ENCODE measurements at regions not wholly inside any gene's neighbourhood (a gene's known extent, or its start where the extent isn't known, plus 50 kb on each side); places are given as distances from the start of the nearest gene placed in this dataset.

DNA sequence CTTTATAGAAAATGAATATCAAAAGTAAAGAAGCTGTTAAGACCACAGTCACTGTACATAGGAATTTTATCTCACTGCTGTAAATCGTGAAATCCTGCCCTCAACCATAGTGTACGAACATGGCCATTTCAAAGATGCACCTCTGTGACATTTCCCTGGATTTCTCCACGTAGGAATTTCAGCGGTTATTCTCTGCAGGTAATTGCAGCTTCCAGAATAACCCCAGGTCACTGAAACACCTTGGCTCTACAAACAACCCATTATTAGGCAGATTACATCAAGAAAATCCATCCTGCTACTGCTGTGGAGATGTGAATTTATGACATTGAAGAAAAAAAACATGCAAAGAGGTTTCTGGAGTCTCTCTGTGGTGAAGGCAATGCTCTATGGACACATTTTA, 196.2 kb upstream of the USP25 start:
- no peak for DNase-seq (ENCODE audit: low read depth)

DNA sequence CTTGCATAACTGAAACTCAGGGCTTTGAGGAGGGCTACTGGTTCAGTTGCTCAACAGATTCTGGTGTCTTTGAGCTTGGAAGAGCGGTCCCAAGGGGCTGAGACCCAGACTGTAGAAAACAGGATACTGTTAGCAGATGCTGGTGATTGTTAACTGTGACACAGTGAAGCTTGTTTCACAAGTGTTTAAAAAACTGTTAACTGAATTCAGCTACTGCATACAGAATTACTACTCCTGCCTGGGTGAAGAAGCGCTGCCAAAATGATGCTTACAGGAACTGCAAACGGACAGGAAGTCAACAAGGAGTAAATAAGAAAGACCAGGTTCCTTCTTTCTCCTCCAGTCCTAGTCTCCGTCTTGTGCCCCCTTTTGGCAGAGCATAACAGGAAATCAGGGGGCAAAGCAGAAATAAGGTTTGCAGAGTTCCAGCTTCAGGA, 195.3 kb upstream of the USP25 start:
- DNase-seq (ENCODE audit: low read depth), result no peak

DNA sequence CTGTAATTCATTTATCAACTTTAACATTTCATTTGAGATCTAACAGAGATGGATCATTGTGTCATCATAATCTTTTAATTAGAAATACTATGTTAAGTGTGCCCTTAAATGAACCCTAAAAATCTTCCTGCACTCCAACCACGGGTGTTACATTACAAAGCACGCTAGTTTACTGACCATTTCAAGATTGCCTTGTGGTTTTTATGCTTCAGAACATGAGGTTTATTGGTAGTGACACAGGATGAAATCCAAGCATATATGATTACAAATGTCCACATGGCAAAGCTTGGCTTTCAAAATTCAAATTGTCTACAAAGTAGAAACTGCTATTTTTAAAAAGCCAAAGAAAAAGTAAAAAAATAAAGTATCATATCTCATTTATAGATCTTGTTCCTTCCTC, 190.4 kb upstream of the USP25 start:
- DNase-seq (ENCODE audit: low read depth), result no peak

DNA sequence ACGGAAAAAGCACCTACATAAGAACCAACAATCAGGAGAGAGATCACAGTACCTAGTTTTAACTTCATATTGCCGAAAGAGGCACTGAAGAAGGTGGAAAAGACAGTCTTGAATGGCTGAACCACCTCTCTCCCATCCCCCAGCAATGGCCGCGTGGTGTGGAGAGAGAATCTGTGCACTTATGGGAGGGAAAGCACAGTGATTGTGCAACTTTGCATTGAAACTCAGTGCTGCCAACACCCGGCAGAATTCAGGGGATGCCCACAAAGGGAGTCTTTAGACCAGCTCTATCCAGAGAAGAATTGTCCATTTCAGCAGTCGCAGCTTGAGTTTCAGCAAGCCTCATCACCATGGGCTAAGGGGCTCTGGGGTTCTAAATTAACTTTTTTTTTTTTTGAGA, 186.3 kb upstream of the USP25 start:
- no peak for DNase-seq (ENCODE audit: low read depth)

DNA sequence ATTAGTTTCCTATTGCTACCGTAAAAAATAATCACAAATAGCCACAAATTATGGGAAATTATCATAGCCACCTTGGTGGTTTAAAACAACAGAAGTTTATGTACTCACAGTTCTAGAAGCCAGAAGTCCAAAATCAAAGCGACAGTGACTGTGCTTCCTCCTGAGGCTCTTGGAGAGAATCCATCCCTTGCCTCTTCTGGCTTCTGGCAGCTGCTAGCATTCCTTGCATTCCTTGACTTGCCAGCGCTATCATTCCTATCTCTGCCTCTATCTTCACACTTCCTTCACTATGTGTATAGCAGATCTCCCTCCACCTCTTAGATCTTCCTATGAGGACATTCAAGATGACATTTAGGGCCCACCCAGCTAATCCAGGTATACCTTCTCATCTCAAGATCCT, 180.1 kb upstream of the USP25 start:
- DNase-seq (ENCODE audit: low read depth), result no peak

DNA sequence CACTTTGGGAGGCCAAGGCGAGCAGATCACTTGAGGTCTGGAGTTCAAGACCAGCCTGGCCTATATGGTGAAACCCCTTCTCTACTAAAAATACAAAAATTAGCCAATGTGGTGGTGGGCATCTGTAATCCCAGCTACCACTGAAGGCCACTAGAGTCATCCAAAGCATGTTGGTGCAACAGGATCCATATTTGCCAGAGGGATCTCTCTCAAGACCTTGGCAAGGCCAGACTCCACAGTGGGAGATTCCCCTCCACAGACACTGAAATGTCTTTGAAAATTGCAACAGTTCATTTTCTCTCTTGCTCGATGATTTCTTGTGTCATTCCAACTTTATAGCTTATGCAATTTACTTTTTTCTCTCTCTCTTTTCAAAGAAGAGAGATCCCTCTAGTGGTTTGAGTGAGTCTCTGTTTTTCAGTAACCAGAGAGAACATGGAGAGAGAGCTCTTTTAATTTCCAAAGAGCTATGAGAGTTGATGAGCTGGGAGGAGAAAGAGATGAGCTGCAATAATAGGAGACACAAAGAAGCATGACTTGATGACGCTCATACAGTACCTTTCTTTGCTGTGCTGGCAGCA, 176.8 kb upstream of the USP25 start:
- DNase-seq (ENCODE audit: low read depth), result no peak

DNA sequence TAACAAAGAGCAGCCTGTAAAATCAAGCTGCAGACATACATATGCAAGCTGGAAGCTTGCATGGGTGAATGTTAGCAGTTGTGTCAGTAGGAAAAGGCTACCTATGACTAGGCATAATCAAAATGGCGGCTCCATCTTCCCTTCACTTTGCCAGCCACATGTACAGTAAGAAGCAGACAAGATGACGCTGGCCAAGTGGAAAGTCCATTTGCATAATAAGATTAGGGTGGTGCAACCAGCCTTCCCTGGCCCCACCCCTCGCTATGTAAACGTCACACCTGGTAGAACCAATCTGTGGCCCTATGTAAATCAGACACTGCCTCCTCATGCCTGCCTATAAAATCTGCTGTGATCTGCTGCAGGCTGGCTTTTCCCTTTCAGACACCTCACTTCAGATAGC, 171.9 kb upstream of the USP25 start:
- no peak for DNase-seq (ENCODE audit: low read depth)

DNA sequence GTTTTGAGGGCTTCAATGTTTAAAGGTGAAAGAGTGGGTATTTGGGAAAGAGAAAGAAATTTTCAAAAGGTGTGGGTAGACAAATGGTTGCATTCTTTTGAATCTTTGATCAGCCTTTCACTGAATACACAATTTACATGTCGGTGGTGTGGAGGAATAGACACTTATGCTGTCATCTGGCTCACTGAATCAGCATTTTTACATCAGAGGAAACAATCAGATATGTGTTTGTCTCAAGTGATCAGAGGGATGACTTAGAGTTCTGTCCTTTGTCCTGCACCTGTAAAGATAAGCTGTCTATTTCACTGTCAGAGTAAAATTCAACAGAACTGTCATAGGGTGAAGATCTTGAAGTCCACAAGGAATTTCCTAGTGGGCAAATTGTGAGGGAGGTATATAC, 170.9 kb upstream of the USP25 start:
- DNase-seq (ENCODE audit: low read depth), result no peak

DNA sequence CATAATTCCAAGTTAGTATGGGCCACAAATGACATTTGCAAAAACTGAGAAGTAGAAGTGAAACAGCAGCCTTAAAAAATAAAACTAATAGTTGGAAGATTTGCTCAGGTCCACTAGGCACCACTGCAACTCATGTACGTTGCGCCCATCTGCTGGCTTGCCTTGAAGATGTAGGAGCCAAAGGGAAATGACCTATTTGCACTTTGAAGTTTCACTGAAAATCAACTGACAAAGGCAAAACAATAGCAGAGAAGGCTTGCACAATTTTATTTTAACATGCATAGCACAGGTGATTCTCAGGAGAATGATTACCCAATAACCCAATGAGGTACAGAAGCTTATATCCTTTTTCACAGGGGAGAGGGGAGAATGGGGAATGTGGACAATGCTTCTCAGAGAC, 170.1 kb upstream of the USP25 start:
- DNase-seq (ENCODE audit: low read depth), result no peak

DNA sequence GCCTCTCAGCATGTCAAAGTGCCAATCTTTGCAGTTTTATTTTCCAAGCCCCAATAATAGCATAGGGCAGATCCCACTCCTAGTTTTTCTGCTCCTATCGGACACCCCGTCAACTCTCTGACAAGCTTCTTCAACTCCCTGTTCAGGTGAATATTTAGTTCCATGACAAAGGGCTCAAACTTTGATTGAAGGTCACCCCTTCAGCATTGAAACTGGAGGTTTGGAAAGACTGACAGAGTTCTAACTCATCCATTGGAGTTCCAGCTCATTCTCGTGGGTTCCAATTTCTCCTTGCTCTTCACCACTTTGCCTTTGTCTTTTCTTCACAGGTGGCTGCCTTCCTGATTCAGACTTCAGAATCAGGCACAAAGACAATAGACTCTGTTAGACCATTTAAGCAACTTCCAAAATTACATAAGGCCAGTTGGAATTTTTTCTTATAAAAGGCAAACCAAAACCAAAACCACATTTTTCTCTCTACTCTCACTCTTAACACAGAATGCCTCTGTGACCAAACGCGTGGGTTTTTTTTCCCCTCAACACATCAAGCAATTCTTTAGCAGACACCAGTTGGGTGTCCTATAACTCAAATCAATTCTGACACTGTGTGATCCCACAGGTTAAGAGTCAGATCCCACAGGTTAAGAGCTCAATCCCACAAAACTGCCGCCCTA, 169.3 kb upstream of the USP25 start:
- no peak for DNase-seq (ENCODE audit: low read depth)

DNA sequence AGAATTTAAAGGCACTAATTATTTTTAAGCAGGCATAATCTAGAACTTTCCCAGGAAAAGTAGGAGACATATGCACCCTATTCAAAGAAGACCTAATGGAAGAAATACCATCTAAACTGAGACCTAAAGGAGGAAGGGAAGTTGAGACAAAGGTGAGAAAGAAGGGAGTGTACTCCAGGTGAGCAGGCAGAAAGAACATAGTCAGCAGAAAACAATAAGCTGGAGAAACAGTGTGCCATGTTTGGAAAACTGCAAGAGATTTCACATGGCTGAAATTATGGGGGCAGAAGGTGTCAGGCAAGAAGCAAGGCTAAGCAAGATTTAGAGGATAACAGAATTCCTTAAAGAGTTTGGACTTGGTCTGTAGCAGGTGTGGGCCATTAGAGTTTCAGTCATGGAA, 167.0 kb upstream of the USP25 start:
- DNase-seq (ENCODE audit: low read depth), result no peak

DNA sequence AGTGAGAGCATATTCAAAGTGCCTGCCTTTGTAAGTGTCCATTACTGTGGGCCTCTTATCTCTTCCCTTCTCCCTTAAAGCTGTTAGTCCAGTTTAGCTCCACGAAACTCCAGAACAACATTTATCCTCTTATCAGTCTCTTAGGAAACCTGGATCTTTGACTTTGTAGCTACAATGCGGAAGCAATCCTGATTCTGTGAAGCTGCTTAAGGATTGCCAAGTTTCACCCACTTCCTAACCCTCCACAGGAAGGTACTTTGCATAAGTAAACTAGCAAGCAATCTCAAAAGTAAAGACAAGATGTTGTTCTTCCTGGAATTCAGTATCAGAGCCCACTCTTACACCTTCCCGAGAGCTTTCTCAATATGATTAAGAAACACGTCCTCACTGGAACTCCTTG, 164.9 kb upstream of the USP25 start:
- no peak for DNase-seq (ENCODE audit: low read depth)

DNA sequence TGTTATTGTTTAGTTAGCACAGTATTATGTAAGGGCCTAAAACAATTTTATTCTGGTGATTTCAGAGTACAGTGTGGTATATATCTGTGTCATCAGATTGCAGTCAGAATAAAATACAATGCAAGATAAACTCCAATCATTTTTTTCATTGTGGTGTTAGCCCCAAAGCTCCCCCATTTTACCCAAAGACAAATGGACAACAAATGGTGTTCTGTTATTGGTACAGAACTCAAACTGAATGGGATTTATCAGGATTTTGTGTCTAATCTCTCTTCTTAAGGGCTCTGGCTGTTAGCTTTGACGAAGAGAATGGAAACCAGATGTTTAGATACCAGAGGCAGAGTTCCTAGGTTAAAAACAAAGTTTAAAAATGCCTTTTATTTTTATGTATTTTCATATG, 163.1 kb upstream of the USP25 start:
- no peak for DNase-seq (ENCODE audit: low read depth)

DNA sequence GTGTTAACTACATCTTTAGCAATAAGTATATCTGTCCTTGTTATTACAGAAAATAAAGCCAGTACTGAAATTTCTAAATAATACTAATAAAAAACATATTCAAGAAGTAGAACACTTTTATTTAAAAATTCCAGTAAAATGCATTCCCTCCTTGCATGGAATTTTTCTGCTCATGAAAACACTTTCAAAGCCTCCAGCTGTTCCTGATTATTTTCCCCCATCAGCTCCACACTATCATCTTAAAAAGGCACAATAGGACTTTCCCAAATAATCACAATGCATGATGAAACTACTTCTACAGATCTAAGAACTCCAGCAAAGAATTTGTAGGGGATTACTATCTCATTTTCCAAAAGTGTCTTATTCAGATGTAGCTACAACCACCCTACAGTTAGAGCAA, 162.6 kb upstream of the USP25 start:
- no peak for DNase-seq (ENCODE audit: low read depth)

DNA sequence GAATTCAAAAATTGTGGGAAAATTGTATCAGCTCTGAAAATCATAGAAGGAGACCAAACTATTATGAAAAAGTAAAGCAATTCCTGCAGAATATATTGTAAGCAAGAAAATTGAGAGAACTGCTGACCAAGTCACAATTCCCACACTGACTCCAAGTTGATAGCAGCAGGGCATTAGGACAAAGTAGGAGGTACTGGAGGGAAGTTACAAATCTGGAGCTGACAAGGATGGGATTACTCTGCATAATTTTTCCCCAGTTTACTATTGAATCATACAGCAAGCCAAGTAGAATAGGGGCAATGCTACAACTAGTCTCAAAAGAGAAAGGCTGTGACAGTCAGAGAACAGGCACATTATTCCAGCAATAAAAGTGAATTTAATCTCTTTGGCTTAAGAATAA, 161.3 kb upstream of the USP25 start:
- no peak for DNase-seq (ENCODE audit: low read depth)

DNA sequence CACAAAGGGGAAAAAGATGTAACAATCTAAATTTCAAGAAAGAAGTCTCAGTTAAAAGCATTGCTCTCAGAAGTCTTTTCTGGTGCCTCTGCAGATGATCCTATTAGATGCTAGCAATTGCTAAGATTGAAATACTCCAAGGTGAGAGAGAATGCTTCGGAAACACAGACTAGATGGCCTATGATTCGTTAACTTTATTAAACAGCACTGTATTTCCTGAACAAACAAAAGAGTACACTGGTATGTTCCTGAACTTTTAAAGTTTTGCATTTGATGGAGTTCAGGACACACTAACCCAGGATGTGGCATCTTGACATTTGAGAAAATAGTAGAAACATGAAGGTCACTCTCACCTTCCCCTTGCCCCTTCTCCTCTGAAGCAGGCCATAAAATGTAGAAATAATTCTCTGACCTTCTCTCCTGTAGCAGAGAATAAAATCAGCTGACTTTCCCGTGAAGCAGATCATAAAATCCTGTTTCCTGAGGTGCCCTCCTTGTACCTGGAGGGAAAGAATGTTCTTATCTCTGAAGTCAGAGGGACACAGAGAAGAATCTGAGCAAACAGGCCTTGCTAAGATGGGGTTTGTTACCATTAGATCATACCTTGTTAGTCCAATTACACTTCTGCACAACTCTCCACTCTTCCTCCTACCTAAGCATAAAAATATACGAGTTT, 142.9 kb upstream of the USP25 start:
- no peak for DNase-seq (ENCODE audit: low read depth)

DNA sequence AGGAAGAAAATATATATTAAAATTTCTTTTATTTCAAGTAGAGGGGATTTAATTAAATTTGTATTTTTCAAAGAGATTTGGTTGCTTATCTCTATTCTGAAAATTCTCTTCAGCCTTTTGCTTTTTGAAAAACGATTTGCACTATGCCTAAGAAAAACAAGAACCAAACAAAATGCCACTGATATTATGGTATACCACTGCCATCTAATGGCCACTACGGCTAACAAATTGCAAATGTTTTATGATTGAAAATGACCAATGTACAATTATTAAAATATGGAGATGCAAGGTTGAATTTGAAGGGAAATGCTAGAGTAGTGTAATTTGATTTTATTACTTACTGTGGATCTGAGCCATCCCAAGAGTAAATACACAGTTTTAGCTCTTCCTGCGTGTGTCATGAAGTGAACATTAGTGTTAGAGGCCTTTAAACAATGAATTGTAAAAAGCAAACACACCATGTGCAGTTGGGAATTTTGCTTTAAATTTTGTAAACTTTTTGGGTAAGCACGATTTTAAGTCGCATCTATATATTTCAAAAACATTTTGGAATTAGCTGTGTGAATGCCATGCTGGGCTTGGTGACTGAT, 137.4 kb upstream of the USP25 start:
- no peak for DNase-seq (ENCODE audit: low read depth)

DNA sequence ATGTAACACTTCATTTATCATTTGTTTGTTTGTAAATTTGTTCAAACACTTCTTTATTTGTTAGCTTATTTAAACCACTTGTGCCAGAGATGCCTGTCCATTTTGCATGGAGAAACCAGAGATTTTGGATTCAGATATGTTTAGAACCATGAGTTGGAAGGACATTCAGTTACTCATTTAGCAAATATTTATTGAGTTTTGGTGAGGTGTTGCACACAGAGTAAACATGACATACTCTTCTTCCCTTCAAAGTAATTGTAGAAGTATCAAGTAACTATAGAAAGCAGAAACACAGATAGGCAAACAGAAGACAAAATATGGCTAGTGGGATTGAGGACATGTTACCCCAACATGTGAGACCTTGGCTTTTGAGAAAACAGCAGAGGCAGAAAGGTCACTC, 136.8 kb upstream of the USP25 start:
- no peak for DNase-seq (ENCODE audit: low read depth)

DNA sequence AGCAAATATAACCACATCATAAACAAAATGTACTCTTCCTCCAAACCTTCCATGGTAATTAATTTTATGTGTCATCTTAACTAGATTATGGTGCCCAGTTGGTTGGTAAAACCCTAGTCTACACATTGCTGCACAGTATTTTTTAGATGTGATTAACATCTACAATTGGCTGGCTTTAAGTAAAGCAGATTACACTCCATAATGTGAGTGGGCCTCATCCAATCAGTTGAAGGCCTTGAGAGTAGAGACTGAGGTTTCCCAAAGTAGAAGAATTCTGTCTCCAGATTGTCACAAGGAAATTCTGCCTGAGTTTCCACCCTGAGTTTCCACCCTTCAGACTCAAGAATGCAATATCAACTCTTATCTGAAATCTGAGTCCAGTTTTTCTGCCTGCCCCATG, 128.4 kb upstream of the USP25 start:
- DNase-seq (ENCODE audit: low read depth), result no peak

DNA sequence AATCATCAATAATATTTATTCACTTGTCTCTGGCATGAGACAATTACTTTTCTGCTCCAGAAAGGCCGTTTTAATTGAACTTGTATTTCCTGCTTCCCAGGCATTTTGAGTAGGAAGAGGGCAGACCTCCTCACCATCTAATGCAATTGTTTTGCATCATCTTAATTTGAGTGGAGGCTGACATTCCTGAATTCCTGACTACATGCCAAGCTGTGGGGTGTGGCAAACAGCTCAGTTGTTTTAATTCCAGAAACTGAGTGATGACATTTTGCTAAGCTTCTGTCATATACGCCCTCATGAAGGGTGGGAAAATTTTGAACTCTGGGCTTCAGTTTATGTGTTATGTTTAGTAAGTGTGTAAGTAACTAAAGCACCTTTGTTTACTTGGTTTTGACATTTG, 125.4 kb upstream of the USP25 start:
- DNase-seq (ENCODE audit: low read depth), result no peak

DNA sequence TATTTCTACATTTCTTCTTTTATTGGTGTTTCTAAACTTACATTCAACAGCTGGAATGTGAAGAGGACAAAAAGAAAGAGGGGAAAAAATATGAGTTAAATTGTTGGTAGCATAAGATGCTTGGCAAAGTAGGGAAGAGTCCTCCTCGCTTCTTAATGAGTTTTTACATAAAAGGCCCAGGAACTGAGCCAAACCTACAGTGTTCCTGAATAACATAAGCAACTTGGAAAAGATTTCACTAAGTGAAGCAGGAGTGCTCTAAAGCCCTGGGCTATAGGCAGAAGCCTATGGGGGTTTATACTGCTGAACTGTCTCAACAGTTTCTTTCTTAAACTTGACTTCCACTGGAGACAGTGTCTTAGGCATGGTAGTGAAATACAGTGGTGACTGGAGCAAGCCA, 115.0 kb upstream of the USP25 start:
- DNase-seq (ENCODE audit: low read depth), result no peak

DNA sequence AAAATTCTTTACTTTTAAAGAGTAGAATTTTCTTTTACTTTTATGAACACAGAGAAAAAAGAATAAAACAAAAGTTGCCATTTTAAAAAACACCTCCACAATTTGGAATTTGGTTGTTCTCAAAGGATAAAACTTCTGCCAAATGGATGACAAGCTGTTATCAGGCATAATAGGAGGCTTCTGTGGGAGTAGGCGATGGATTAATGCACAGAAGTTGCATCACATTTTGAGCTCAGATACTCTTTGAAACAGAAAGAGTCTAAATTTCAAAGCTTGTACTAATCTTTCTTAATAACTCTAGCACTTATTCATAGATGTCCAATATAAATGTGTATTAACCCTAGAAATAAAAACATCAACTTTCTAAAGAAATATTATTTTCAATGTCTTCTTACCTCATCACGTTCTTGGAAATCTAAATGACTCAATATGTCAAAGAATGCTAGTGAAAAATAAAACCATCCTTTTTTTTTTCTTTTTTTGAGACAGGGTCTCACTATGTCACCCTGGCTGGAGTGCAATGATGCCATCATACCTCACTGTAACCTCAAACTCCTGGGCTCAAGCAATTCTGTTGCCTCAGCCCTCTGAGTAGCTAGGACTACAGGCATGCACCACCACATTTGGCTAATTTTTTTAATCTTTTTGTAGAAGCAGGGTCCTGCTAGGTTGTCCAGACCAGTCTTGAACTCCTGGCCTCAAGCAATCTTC, 112.8 kb upstream of the USP25 start:
- DNase-seq (ENCODE audit: low read depth), result no peak

DNA sequence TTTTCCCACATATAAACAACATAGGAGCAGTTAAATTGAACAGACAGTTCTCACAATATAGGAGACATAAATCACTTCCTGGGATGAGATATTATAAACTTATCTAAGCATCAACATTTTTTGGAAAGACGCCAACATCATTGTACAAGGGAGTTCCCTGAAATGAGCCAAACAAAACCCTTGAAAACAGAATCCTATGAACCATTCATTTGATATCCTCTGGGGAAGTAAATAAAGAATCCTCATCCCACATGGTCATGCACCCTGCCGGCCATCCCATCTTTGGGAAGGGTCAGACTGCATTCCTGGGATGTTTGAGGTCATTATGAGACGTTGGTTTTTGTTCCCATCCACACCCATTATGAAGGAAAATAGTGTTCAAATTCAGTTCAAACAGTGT, 111.8 kb upstream of the USP25 start:
- no peak for DNase-seq (ENCODE audit: low read depth)
